ENCODE measurements at regions not wholly inside any gene's neighbourhood (a gene's known extent, or its start where the extent isn't known, plus 50 kb on each side); places are given as distances from the start of the nearest gene placed in this dataset.
"Not testable (repeated sequence)": the region's sequence is repeated elsewhere in the genome, so short reads cannot be mapped to it uniquely, and the experiment has no call there.

GRCh38 chr7:97928844-97929243 lies 56.6 kb upstream of the ASNS start:
- DNase-seq (ENCODE audit: low read depth in 2 of 2): not testable (repeated sequence)

DNA sequence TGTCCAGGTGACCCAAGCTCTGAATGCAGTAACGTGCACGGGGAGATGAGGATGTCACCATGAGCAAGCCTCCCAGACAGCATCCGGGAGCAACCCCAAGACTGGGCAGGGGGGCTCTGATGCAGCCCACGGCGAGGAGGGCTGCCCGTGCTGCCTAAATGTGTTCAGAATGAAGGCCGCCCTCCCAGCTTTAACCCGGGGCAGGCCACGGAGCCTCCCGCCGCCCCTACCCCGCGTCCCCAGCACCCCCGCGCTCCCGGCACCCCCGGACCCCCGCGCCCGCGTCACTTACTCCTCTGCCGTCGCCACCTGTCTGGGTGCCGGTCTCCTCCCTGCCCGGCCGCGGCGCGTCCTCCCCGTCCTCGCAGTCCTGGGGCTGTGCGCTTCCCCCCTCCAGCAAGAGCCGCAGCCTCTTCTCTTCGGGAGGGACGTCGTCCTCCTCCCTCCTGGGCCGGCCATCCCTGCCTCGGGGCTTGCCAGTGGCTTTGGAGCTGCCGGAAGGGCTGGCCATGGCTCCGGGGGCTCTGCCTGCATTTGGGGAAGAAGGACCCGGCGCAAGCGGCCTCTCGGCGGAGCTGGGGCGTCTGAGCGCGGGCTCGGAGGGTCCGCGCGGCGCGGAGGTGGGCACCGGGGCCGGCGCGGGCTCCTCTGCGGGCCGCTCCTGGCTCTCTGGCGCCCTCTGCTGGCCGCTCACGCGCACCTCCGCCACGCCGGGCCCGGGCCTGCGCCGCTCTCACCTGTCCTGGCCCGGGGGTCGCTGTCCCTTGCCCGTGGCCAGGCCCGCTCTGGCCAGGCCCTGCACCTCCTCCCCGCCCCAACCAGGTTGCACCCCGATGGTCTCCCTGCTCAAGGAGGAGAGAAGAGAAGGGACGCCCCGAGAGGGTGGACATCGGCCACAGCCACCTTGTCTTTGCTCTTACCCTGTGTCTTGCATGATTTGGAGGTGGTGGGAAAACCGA lies 55.9 kb upstream of the ASNS start:
- DNase-seq (ENCODE audit: low read depth in 2 of 2): peak in 1 of 2 donors; percentile 30
